ENCODE measurements at regions not wholly inside any gene's neighbourhood (a gene's known extent, or its start where the extent isn't known, plus 50 kb on each side); places are given as distances from the start of the nearest gene placed in this dataset.

- Histone ChIP-seq H3K36me3 (ENCODE audit: control insufficient read depth, insufficient read depth, low read length) (no peaks in the 10 kb centered on the region), H3K4me3 (ENCODE audit: low read depth, low read length) (no peak overlapping the region), H3K27me3 (ENCODE audit: control insufficient read depth, insufficient read depth, low read length) (no peaks in the 10 kb centered on the region)
- TF ChIP-seq CTCF (IDR thresholded peaks at IDR 0.05; ENCODE audit: insufficient read depth, low read length, severe bottlenecking) = no peak
- DNase-seq (ENCODE audit: low read depth) = no peak
- no peak for FAIRE-seq
These were observed 59.1 kb upstream of the FOXB1 start for GRCh38 chr15:59945036-59945435.

GRCh38 chr15:59941612-59942011 lies 62.5 kb upstream of the FOXB1 start:
- FAIRE-seq (no peak), DNase-seq (ENCODE audit: low read depth) (no peak)
- no peaks in the 10 kb centered on the region for H3K27me3 ChIP-seq (ENCODE audit: control insufficient read depth, insufficient read depth, low read length)

GRCh38 chr15:59940928-59941327 lies 63.2 kb upstream of the FOXB1 start:
- Histone ChIP-seq H3K36me3 (ENCODE audit: control insufficient read depth, insufficient read depth, low read length) (no peaks in the 10 kb centered on the region), H3K27me3 (ENCODE audit: control insufficient read depth, insufficient read depth, low read length) (no peaks in the 10 kb centered on the region), H3K4me3 (ENCODE audit: low read depth, low read length) (no peak overlapping the region)
- no peak for TF ChIP-seq CTCF (IDR thresholded peaks at IDR 0.05; ENCODE audit: insufficient read depth, low read length, severe bottlenecking)
- DNase-seq (ENCODE audit: low read depth) (no peak), FAIRE-seq (no peak)

More at GRCh38 chr15:59941612-59942011, 62.5 kb upstream of the FOXB1 start:
- no peak for TF ChIP-seq CTCF (IDR thresholded peaks at IDR 0.05; ENCODE audit: insufficient read depth, low read length, severe bottlenecking)
- no peak overlapping the region for H3K4me3 ChIP-seq (ENCODE audit: low read depth, low read length)
- H3K36me3 ChIP-seq (ENCODE audit: control insufficient read depth, insufficient read depth, low read length) = no peaks in the 10 kb centered on the region

GRCh38 chr15:59940456-59940855 lies 63.7 kb upstream of the FOXB1 start:
- H3K36me3 ChIP-seq (ENCODE audit: control insufficient read depth, insufficient read depth, low read length) = no peaks in the 10 kb centered on the region
- H3K4me3 ChIP-seq (ENCODE audit: low read depth, low read length) = no peak overlapping the region
- no peak for TF ChIP-seq CTCF (IDR thresholded peaks at IDR 0.05; ENCODE audit: insufficient read depth, low read length, severe bottlenecking)
- DNase-seq (ENCODE audit: low read depth) (no peak), FAIRE-seq (no peak)
- H3K27me3 ChIP-seq (ENCODE audit: control insufficient read depth, insufficient read depth, low read length) = no peaks in the 10 kb centered on the region

GRCh38 chr15:59936741-59937140 lies 67.4 kb upstream of the FOXB1 start:
- FAIRE-seq = no peak
- Histone ChIP-seq H3K36me3 (ENCODE audit: control insufficient read depth, insufficient read depth, low read length) (no peaks in the 10 kb centered on the region), H3K4me3 (ENCODE audit: low read depth, low read length) (no peak overlapping the region), H3K27me3 (ENCODE audit: control insufficient read depth, insufficient read depth, low read length) (peaks cover 4% of the 10 kb centered on the region)
- no peak for DNase-seq (ENCODE audit: low read depth)
- no peak for TF ChIP-seq CTCF (IDR thresholded peaks at IDR 0.05; ENCODE audit: insufficient read depth, low read length, severe bottlenecking)

GRCh38 chr15:59933607-59934006 lies 70.5 kb upstream of the FOXB1 start:
- no peak for TF ChIP-seq CTCF (IDR thresholded peaks at IDR 0.05; ENCODE audit: insufficient read depth, low read length, severe bottlenecking)
- H3K27me3 ChIP-seq (ENCODE audit: control insufficient read depth, insufficient read depth, low read length) = peaks cover 6% of the 10 kb centered on the region
- no peak for FAIRE-seq
- DNase-seq (ENCODE audit: low read depth) = no peak
- H3K4me3 ChIP-seq (ENCODE audit: low read depth, low read length) = no peak overlapping the region
- no peaks in the 10 kb centered on the region for H3K36me3 ChIP-seq (ENCODE audit: control insufficient read depth, insufficient read depth, low read length)
